ENCODE measurements at regions not wholly inside any gene's neighbourhood (a gene's known extent, or its start where the extent isn't known, plus 50 kb on each side); places are given as distances from the start of the nearest gene placed in this dataset.

- Histone ChIP-seq H3K4me3 (ENCODE audit: low read depth in 1 of 5, low read length in 5 of 5) (no peak overlapping the region), H3K36me3 (ENCODE audit: control insufficient read depth in 5 of 5, insufficient read depth in 5 of 5, low read length in 5 of 5) (peaks cover 0 to 43% (median 31%) of the 10 kb centered on the region in 5 donors), H3K9ac (ENCODE audit: low read length in 5 of 5) (no peak overlapping the region), H3K9me3 (ENCODE audit: control insufficient read depth in 5 of 5, low read length in 5 of 5) (peaks cover 0 to 5% (median 0%) of the 10 kb centered on the region in 5 donors), H3K27ac (ENCODE audit: low read depth, low read length) (peak overlapping the region; percentile 83), H3K27me3 (ENCODE audit: control insufficient read depth in 5 of 5, insufficient read depth in 4 of 5, low read length in 5 of 5) (no peaks in the 10 kb centered on the region), H3K4me1 (ENCODE audit: control insufficient read depth in 5 of 5, insufficient read depth in 5 of 5, low read length in 5 of 5) (peaks cover 14 to 72% (median 64%) of the 10 kb centered on the region in 5 donors)
Observed at GRCh38 chr12:124455336-124455735, 112.1 kb downstream of the NCOR2 start.

- H3K27ac ChIP-seq (ENCODE audit: low read depth, low read length) = peak overlapping the region; percentile 83
- peaks cover 14 to 72% (median 64%) of the 10 kb centered on the region in 5 donors for H3K4me1 ChIP-seq (ENCODE audit: control insufficient read depth in 5 of 5, insufficient read depth in 5 of 5, low read length in 5 of 5)
Observed at GRCh38 chr12:124454735-124455134, 112.7 kb downstream of the NCOR2 start.

GRCh38 chr12:124454352-124454725 is 113.1 kb downstream of the NCOR2 start:
- Histone ChIP-seq H3K9ac (ENCODE audit: low read length in 5 of 5) (peak overlapping the region in 3 of 5 donors; percentile 4 to 53 (median 28)), H3K27ac (ENCODE audit: low read depth, low read length) (peak overlapping the region; percentile 83), H3K27me3 (ENCODE audit: control insufficient read depth in 5 of 5, insufficient read depth in 4 of 5, low read length in 5 of 5) (no peaks in the 10 kb centered on the region), H3K4me1 (ENCODE audit: control insufficient read depth in 5 of 5, insufficient read depth in 5 of 5, low read length in 5 of 5) (peaks cover 14 to 72% (median 64%) of the 10 kb centered on the region in 5 donors), H3K36me3 (ENCODE audit: control insufficient read depth in 5 of 5, insufficient read depth in 5 of 5, low read length in 5 of 5) (peaks cover 0 to 43% (median 29%) of the 10 kb centered on the region in 5 donors), H3K4me3 (ENCODE audit: low read depth in 1 of 5, low read length in 5 of 5) (peak overlapping the region in 1 of 5 donors; percentile 5), H3K9me3 (ENCODE audit: control insufficient read depth in 5 of 5, low read length in 5 of 5) (no peaks in the 10 kb centered on the region)

More at GRCh38 chr12:124454735-124455134, 112.7 kb downstream of the NCOR2 start:
- peak overlapping the region in 2 of 5 donors; percentile 4 to 28 for H3K9ac ChIP-seq (ENCODE audit: low read length in 5 of 5)
- H3K36me3 ChIP-seq (ENCODE audit: control insufficient read depth in 5 of 5, insufficient read depth in 5 of 5, low read length in 5 of 5) = peaks cover 0 to 43% (median 29%) of the 10 kb centered on the region in 5 donors
- H3K4me3 ChIP-seq (ENCODE audit: low read depth in 1 of 5, low read length in 5 of 5) = no peak overlapping the region
- H3K27me3 ChIP-seq (ENCODE audit: control insufficient read depth in 5 of 5, insufficient read depth in 4 of 5, low read length in 5 of 5) = no peaks in the 10 kb centered on the region
- H3K9me3 ChIP-seq (ENCODE audit: control insufficient read depth in 5 of 5, low read length in 5 of 5) = peaks cover 0 to 4% (median 0%) of the 10 kb centered on the region in 5 donors

- Histone ChIP-seq H3K27me3 (ENCODE audit: control insufficient read depth in 5 of 5, insufficient read depth in 4 of 5, low read length in 5 of 5) (no peaks in the 10 kb centered on the region), H3K4me1 (ENCODE audit: control insufficient read depth in 5 of 5, insufficient read depth in 5 of 5, low read length in 5 of 5) (peaks cover 14 to 72% (median 64%) of the 10 kb centered on the region in 5 donors), H3K36me3 (ENCODE audit: control insufficient read depth in 5 of 5, insufficient read depth in 5 of 5, low read length in 5 of 5) (peaks cover 0 to 43% (median 30%) of the 10 kb centered on the region in 5 donors), H3K27ac (ENCODE audit: low read depth, low read length) (peak overlapping the region; percentile 83), H3K4me3 (ENCODE audit: low read depth in 1 of 5, low read length in 5 of 5) (peak overlapping the region in 3 of 5 donors; percentile 22 to 46 (median 32)), H3K9ac (ENCODE audit: low read length in 5 of 5) (peak overlapping the region in 3 of 5 donors; percentile 28 to 53 (median 53)), H3K9me3 (ENCODE audit: control insufficient read depth in 5 of 5, low read length in 5 of 5) (no peaks in the 10 kb centered on the region)
Observed at GRCh38 chr12:124453419-124454351, 113.7 kb downstream of the NCOR2 start.

GRCh38 chr12:124452576-124453331 is 114.7 kb downstream of the NCOR2 start:
- Histone ChIP-seq H3K4me3 (ENCODE audit: low read depth in 1 of 5, low read length in 5 of 5) (peak overlapping the region in 2 of 5 donors; percentile 22 to 37), H3K9ac (ENCODE audit: low read length in 5 of 5) (peak overlapping the region in 2 of 5 donors; percentile 19 to 53), H3K9me3 (ENCODE audit: control insufficient read depth in 5 of 5, low read length in 5 of 5) (no peaks in the 10 kb centered on the region), H3K27me3 (ENCODE audit: control insufficient read depth in 5 of 5, insufficient read depth in 4 of 5, low read length in 5 of 5) (no peaks in the 10 kb centered on the region), H3K4me1 (ENCODE audit: control insufficient read depth in 5 of 5, insufficient read depth in 5 of 5, low read length in 5 of 5) (peaks cover 14 to 63% (median 56%) of the 10 kb centered on the region in 5 donors), H3K27ac (ENCODE audit: low read depth, low read length) (peak overlapping the region; percentile 69), H3K36me3 (ENCODE audit: control insufficient read depth in 5 of 5, insufficient read depth in 5 of 5, low read length in 5 of 5) (peaks cover 0 to 52% (median 38%) of the 10 kb centered on the region in 5 donors)

GRCh38 chr12:124451637-124452243 is 115.7 kb downstream of the NCOR2 start:
- no peak overlapping the region for H3K9ac ChIP-seq (ENCODE audit: low read length in 5 of 5)

GRCh38 chr12:124451016-124451415 is 116.4 kb downstream of the NCOR2 start:
- Histone ChIP-seq H3K4me3 (ENCODE audit: low read depth in 1 of 5, low read length in 5 of 5) (no peak overlapping the region), H3K27me3 (ENCODE audit: control insufficient read depth in 5 of 5, insufficient read depth in 4 of 5, low read length in 5 of 5) (no peaks in the 10 kb centered on the region), H3K9ac (ENCODE audit: low read length in 5 of 5) (no peak overlapping the region), H3K4me1 (ENCODE audit: control insufficient read depth in 5 of 5, insufficient read depth in 5 of 5, low read length in 5 of 5) (peaks cover 12 to 49% (median 42%) of the 10 kb centered on the region in 5 donors), H3K27ac (ENCODE audit: low read depth, low read length) (no peak overlapping the region), H3K9me3 (ENCODE audit: control insufficient read depth in 5 of 5, low read length in 5 of 5) (no peaks in the 10 kb centered on the region), H3K36me3 (ENCODE audit: control insufficient read depth in 5 of 5, insufficient read depth in 5 of 5, low read length in 5 of 5) (peaks cover 0 to 53% (median 36%) of the 10 kb centered on the region in 5 donors)

More at GRCh38 chr12:124451637-124452243, 115.7 kb downstream of the NCOR2 start:
- peaks cover 0 to 58% (median 39%) of the 10 kb centered on the region in 5 donors for H3K36me3 ChIP-seq (ENCODE audit: control insufficient read depth in 5 of 5, insufficient read depth in 5 of 5, low read length in 5 of 5)
- no peak overlapping the region for H3K4me3 ChIP-seq (ENCODE audit: low read depth in 1 of 5, low read length in 5 of 5)
- peaks cover 12 to 55% (median 49%) of the 10 kb centered on the region in 5 donors for H3K4me1 ChIP-seq (ENCODE audit: control insufficient read depth in 5 of 5, insufficient read depth in 5 of 5, low read length in 5 of 5)
- H3K27ac ChIP-seq (ENCODE audit: low read depth, low read length) = no peak overlapping the region
- no peaks in the 10 kb centered on the region for H3K27me3 ChIP-seq (ENCODE audit: control insufficient read depth in 5 of 5, insufficient read depth in 4 of 5, low read length in 5 of 5)
- H3K9me3 ChIP-seq (ENCODE audit: control insufficient read depth in 5 of 5, low read length in 5 of 5) = no peaks in the 10 kb centered on the region

- Histone ChIP-seq H3K9me3 (ENCODE audit: control insufficient read depth in 5 of 5, low read length in 5 of 5) (no peaks in the 10 kb centered on the region), H3K4me1 (ENCODE audit: control insufficient read depth in 5 of 5, insufficient read depth in 5 of 5, low read length in 5 of 5) (peaks cover 12 to 43% (median 37%) of the 10 kb centered on the region in 5 donors), H3K36me3 (ENCODE audit: control insufficient read depth in 5 of 5, insufficient read depth in 5 of 5, low read length in 5 of 5) (peaks cover 0 to 53% (median 37%) of the 10 kb centered on the region in 5 donors), H3K27ac (ENCODE audit: low read depth, low read length) (no peak overlapping the region), H3K4me3 (ENCODE audit: low read depth in 1 of 5, low read length in 5 of 5) (no peak overlapping the region), H3K9ac (ENCODE audit: low read length in 5 of 5) (no peak overlapping the region), H3K27me3 (ENCODE audit: control insufficient read depth in 5 of 5, insufficient read depth in 4 of 5, low read length in 5 of 5) (no peaks in the 10 kb centered on the region)
Observed at GRCh38 chr12:124450376-124450750, 117.0 kb downstream of the NCOR2 start.

- Histone ChIP-seq H3K27ac (ENCODE audit: low read depth, low read length) (no peak overlapping the region), H3K36me3 (ENCODE audit: control insufficient read depth in 5 of 5, insufficient read depth in 5 of 5, low read length in 5 of 5) (peaks cover 0 to 56% (median 42%) of the 10 kb centered on the region in 5 donors), H3K27me3 (ENCODE audit: control insufficient read depth in 5 of 5, insufficient read depth in 4 of 5, low read length in 5 of 5) (no peaks in the 10 kb centered on the region), H3K9me3 (ENCODE audit: control insufficient read depth in 5 of 5, low read length in 5 of 5) (no peaks in the 10 kb centered on the region), H3K9ac (ENCODE audit: low read length in 5 of 5) (no peak overlapping the region), H3K4me1 (ENCODE audit: control insufficient read depth in 5 of 5, insufficient read depth in 5 of 5, low read length in 5 of 5) (peaks cover 10 to 41% (median 31%) of the 10 kb centered on the region in 5 donors), H3K4me3 (ENCODE audit: low read depth in 1 of 5, low read length in 5 of 5) (no peak overlapping the region)
Observed at GRCh38 chr12:124449623-124450375, 117.6 kb downstream of the NCOR2 start.
